Neural progenitor cell (in vitro differentiated cells): ENCODE measurements at regions not wholly inside any gene's neighbourhood (a gene's known extent, or its start where the extent isn't known, plus 50 kb on each side); places are given as distances from the start of the nearest gene placed in this dataset.

Experiments
- EZH2 ChIP-seq: fragments of 200-600 bp; sonication (generic); IDR thresholded peaks from 2 replicates; pipeline ENCODE4 v1.6.1; 2017; ENCODE audit warnings: antibody characterized with exemption, mild to moderate bottlenecking, moderate library complexity
- TF ChIP-seq, protein P1 (sequence below): fragments of 200-600 bp; sonication (generic); IDR thresholded peaks from 2 replicates; pipeline ENCODE4 v1.5.1; 2017; ENCODE audit warnings: antibody characterized with exemption, mild to moderate bottlenecking

DNA sequence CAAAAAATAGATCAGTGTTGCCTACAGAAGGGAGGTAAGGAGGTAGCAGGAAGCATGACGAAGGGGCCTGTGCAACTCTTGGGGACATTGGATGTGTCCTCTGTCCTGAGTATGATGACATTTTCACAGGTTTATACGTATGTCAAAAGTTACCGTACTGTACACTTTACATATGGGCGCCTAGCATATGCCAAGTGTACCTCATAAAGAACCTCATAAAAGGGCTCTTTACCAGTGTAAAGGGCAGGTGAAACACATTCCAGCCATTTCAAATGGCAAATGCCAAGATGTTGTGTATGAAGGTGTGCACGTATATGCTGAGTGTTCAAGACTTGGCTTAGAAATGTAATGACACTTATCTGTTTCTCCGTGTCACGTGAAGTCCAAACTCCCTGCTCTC, 573.4 kb downstream of the EFNB2 start:
- TF ChIP-seq, protein P1, sequence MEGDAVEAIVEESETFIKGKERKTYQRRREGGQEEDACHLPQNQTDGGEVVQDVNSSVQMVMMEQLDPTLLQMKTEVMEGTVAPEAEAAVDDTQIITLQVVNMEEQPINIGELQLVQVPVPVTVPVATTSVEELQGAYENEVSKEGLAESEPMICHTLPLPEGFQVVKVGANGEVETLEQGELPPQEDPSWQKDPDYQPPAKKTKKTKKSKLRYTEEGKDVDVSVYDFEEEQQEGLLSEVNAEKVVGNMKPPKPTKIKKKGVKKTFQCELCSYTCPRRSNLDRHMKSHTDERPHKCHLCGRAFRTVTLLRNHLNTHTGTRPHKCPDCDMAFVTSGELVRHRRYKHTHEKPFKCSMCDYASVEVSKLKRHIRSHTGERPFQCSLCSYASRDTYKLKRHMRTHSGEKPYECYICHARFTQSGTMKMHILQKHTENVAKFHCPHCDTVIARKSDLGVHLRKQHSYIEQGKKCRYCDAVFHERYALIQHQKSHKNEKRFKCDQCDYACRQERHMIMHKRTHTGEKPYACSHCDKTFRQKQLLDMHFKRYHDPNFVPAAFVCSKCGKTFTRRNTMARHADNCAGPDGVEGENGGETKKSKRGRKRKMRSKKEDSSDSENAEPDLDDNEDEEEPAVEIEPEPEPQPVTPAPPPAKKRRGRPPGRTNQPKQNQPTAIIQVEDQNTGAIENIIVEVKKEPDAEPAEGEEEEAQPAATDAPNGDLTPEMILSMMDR, result no peak
- no peak for TF ChIP-seq EZH2
